Stimulated activated CD8-positive, alpha-beta memory T cell treated with anti-CD3 and anti-CD28 coated beads, Interleukin-2, amount 100 ng/mL, for 1 hour (primary cell): ENCODE measurements at regions not wholly inside any gene's neighbourhood (a gene's known extent, or its start where the extent isn't known, plus 50 kb on each side); places are given as distances from the start of the nearest gene placed in this dataset.

Experiments used
- DNase-seq, 2 donors: peaks; one replicate each; pipeline ENCODE4 v3.0.0-alpha.2; 2020; ENCODE audit warnings: low read depth in 2 of 2

- no peak for DNase-seq
Observed at GRCh38 chr1:239593527-239593926, 207.2 kb downstream of the CHRM3 start.

- DNase-seq, result no peak
Observed at GRCh38 chr1:239600588-239600987, 214.2 kb downstream of the CHRM3 start.

GRCh38 chr1:239601108-239601507 is 214.7 kb downstream of the CHRM3 start:
- no peak for DNase-seq

- no peak for DNase-seq
Observed at GRCh38 chr1:239603530-239603929, 217.2 kb downstream of the CHRM3 start.

- no peak for DNase-seq
Observed at GRCh38 chr1:239606850-239607400, 220.6 kb downstream of the CHRM3 start.

GRCh38 chr1:239608469-239608868 is 222.1 kb downstream of the CHRM3 start:
- DNase-seq, result no peak

GRCh38 chr1:239612379-239612778 is 226.0 kb downstream of the CHRM3 start:
- DNase-seq, result no peak

- DNase-seq, result no peak
Observed at GRCh38 chr1:239616673-239617072, 230.3 kb downstream of the CHRM3 start.

GRCh38 chr1:239617259-239617658 is 230.9 kb downstream of the CHRM3 start:
- no peak for DNase-seq

GRCh38 chr1:239617731-239618130 is 231.4 kb downstream of the CHRM3 start:
- DNase-seq, result no peak

- no peak for DNase-seq
Observed at GRCh38 chr1:239619190-239619589, 232.8 kb downstream of the CHRM3 start.

- DNase-seq, result no peak
Observed at GRCh38 chr1:239630767-239631166, 244.4 kb downstream of the CHRM3 start.

GRCh38 chr1:239633432-239633831 is 247.1 kb downstream of the CHRM3 start:
- DNase-seq, result no peak

GRCh38 chr1:239635276-239635675 is 248.9 kb downstream of the CHRM3 start:
- DNase-seq, result no peak

- no peak for DNase-seq
Observed at GRCh38 chr1:239636347-239636746, 250.0 kb downstream of the CHRM3 start.

- no peak for DNase-seq
Observed at GRCh38 chr1:239644604-239645003, 258.2 kb downstream of the CHRM3 start.

- DNase-seq, result no peak
Observed at GRCh38 chr1:239647045-239647444, 260.7 kb downstream of the CHRM3 start.

- DNase-seq, result no peak
Observed at GRCh38 chr1:239647964-239648632, 261.7 kb downstream of the CHRM3 start.

GRCh38 chr1:239655023-239655422 is 268.7 kb downstream of the CHRM3 start:
- no peak for DNase-seq

- DNase-seq, result no peak
Observed at GRCh38 chr1:239657291-239657690, 270.9 kb downstream of the CHRM3 start.

GRCh38 chr1:239662950-239663349 is 276.6 kb downstream of the CHRM3 start:
- DNase-seq, result no peak

GRCh38 chr1:239672256-239672655 is 285.9 kb downstream of the CHRM3 start:
- no peak for DNase-seq

- no peak for DNase-seq
Observed at GRCh38 chr1:239675735-239676134, 289.4 kb downstream of the CHRM3 start.
